HG02763 (cell line): ENCODE measurements at regions not wholly inside any gene's neighbourhood (a gene's known extent, or its start where the extent isn't known, plus 50 kb on each side); places are given as distances from the start of the nearest gene placed in this dataset.

Source experiments
- ATAC-seq: cut with Tn5 transposase; IDR thresholded peaks from one replicate; pipeline ENCODE4 v1.9.1; 2021; ENCODE audit warnings: mild to moderate bottlenecking, moderate library complexity; ENCODE audit not compliant: unreplicated experiment

DNA sequence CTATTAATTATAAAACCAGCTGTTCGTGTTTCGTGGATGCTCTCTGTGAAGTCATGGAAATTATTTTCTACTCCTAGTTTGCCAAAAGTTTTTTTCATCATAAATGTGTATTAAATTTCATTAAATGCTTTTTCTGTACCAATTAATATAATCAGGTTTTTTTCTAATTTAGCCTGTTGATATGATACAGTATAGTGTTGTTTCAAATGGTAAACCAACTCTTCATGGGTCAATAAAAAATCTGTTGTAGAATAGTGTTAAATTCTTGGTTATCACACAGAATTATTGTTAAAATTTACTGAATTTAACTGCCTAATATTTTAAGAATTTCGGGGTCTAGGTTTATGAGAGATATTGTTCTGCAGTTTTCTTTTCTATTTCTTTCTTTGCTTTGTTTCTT lies 505.9 kb upstream of the MANEA start:
- no peak for ATAC-seq

DNA sequence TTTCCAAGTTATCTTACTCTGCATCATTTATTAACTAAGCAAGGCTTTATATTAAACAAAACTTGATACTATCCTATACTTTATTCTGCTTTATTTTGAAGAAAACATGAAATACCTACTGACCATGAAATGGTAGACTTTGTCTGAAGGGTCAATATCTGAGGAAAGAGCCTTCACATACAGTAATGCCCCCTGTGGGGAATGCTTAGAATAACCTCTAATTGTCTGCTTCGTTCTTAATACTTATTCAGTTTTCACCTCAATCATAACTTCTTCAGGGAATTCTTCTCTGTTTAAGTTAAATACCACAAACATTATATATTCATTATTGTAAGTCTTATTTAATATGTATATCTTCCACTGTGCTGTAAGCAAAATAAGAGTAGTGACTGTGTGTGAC lies 498.9 kb upstream of the MANEA start:
- no peak for ATAC-seq

- no peak for ATAC-seq
Measured at GRCh38 chr6:95081231-95081630, 496.1 kb upstream of the MANEA start.

DNA sequence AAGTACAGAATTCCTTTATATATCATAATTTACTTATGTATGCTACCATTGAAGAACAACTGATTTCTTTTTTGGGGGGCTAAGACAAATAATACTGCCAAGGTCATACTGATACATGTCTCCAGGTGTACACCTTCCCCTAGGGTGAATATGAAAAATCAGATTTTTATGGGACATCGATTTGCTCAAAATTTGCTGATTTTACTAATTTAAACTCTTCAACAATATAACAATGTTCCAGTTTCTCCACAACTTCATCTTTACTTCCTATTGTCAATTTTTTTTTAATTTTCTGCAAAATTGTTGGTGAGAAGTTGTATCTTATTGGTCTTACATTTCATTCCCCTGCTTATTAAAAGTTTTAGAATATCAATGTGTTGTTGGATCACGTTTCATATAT lies 495.4 kb upstream of the MANEA start:
- ATAC-seq, result no peak

DNA sequence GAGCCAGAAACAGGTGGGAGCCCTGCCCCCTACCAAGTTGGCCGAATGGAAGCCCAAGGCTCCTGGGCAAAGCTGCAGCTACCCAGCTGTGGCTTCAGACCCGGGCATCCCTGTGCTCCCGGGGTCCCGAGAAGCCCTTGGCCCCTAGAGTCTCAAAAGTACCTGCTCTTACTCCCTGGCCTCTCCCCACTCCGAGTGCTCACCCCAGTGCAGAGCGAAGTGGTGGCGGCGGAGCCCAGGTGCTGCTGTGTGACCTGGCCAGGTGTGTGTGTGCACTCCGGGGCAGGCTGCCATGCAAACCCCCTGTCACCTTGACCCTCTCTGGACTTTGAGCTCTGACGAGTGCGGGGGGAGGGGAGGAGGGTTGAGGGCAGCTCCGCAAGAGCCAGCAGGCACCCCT lies 493.8 kb upstream of the MANEA start:
- ATAC-seq, result no peak

DNA sequence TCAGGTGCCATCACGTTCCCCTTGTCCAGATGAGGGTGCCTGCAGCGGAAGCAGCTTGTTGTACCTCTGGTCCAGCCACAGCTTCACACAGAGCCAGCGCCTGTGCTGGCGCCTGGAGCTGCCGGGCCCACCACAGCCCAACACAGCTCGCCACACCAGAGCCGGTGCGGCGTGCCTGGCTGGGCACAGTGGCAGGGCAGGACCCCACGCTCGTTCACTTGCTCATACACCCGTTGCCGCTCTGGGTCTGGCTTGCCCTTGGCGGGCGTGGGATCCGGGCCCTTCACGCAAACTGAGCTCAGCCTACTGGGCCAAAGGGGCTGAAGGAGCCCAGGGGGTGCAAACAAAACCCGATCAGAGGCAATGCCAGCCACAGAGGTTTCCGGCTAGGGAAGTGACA lies 492.5 kb upstream of the MANEA start:
- ATAC-seq, result no peak

DNA sequence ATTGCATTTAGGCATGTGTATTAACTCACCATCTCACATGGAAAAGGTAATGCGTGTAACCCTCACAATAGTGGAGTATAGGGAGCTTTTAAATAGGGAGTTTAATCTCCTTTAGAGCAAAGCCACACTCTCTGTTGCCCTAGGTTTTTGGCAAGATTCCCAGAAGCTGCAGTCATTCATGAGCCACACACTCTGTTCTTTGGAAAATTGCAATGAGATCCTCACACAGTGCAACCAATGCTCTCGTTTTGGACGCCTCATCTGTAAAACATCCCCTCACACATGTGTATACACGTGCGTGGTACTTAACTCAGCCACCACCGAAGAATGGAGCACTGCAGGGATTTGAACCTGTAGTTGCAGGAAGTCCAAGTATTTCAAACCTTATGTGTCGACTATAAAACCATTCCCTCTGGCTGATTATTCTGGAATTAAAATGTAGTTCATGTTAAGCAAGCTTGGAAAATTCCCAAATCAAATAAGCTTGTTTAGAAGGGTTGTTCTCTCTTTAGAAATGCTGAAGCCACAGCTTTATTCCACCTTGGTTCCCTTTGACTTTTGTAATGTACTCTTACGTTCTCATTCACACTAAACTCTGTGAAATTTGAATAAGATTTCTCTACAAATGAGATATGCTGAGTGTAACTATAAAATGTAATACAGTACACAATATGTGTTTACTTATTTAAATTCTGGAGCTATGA lies 489.8 kb upstream of the MANEA start:
- no peak for ATAC-seq

GRCh38 chr6:95091823-95092436 lies 485.4 kb upstream of the MANEA start:
- ATAC-seq, result peak; percentile 68

DNA sequence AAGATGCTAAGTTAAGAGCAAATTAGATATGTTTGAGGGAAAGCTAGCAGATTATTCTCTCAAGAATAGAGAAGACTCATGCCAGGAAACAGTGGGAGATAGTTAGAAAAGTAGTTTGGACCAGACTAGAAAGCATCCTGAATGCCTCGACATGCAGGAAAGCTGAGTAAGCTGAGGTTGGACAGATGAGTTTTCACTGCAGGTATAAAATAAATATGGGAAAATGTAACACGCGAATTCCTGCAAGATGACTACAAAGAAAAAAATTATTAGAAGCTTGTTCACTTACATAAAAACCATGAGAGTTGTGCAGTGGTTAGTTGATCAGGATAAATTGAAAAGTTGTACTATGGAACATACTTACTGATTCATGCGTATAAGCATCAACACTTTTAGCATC lies 484.2 kb upstream of the MANEA start:
- ATAC-seq, result no peak

DNA sequence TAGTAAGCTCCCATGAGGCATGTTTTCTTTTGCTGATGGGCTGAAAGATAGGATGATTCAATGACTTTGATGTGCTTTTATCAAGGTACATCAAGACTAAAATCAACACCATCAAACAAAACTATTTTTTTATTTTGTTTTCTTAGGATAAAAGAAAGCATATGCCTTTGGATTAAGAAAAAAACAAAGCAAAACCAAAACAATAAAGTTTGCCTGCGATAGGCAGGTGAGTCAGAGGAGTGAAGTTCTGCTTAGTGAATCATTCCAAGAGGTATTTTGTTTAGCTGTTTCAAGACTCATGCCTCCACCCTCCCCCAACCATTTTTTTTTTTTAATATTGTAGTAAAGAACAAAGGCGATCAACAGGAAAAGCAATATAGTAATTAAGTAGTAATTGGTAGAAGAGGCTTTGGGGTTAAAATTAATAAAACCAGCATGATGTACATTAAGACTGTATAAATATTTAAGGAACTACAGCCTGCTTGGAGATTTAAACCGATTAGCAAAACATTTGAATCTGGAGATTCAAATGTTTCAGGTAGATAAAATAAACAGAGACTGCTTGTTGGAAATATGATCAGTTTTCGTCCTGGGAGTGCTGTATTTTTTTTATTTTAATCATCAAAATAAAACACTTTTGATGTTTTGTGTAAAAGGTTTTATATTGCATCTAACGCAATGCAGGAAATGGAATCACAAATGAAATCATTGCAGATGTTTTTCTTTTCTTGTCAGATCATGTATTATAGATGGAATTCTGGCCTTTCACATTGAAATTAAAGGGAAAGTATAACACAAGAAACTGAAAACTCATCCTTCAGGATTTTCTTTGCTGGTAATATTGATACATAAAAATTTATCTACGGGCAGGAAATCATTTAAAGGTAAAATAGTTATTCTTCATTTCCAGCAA lies 482.3 kb upstream of the MANEA start:
- ATAC-seq, result no peak

DNA sequence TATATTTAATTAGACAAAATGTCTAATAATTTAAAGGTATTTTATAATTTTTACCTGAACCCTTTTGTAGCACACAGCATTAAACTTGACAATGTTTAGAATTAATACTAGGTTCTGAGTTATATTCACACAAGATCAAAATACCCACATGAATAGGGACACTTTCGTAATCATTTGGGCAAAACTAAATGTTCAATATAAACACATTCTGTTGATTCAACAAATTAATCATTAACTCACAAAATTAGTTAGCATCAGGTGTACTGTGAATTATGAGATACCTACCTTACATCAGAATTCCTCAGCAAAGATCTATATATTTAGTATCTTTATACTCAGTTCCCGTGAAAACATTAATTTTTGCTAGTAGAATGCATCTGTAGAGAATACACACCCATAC lies 481.5 kb upstream of the MANEA start:
- no peak for ATAC-seq

DNA sequence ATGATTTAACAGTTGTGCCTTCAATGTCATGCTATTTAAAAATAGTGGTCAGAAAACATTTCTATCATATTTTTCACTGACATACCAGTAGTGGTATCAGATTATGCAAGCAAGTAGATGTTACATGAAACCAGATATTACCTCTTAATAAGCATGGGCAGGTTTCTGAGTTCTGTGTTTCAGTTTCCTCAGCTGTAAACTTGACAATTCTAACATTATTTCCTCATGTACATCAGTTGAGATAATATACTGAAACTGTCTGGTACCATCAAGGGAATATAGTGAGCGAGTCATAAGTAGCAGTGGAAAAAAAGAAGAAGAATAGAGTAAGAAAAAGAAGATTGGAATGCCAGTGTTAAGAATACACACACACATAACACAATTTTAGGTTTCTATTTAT lies 477.9 kb upstream of the MANEA start:
- no peak for ATAC-seq

- ATAC-seq, result no peak
Measured at GRCh38 chr6:95109212-95109611, 468.1 kb upstream of the MANEA start.

GRCh38 chr6:95110767-95111166 lies 466.6 kb upstream of the MANEA start:
- no peak for ATAC-seq

DNA sequence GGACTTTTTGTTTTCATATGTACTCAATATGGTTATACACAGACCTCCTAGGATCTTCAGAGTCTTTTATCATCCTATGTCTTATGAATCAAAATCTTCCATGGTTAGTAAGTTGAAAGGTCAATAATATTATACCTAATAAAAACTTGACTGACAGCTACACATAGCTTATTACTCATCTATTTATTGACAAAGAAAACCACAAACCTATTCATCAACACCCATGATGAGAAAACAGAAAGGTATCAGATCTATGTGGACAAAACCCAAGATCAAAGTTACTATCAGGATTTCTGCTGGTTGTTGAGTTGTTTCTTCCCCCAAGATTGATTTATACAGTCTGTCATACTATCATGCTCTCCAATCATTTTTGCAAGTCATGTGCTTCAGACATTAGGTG lies 460.1 kb upstream of the MANEA start:
- ATAC-seq, result no peak

DNA sequence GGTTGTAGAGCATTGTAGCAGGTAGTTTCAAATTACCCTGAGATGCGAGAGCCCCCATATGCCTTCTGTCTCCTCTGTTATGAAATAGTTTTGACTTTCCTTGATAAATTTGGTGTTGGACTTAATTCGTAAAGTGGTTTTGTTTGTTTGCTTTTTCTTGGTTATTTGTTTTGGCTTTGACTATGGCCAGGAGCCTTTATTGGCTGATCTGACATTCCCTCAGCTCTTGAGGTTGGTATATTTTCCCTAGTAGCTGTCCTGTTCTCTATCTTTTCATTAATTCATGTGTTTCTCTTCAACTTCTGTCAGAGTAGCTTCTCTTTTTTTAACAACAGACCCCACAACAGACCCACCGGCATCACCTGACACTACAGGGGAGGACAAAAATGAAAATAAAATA lies 457.4 kb upstream of the MANEA start:
- ATAC-seq, result no peak

- ATAC-seq, result no peak
Measured at GRCh38 chr6:95120984-95121383, 456.4 kb upstream of the MANEA start.

DNA sequence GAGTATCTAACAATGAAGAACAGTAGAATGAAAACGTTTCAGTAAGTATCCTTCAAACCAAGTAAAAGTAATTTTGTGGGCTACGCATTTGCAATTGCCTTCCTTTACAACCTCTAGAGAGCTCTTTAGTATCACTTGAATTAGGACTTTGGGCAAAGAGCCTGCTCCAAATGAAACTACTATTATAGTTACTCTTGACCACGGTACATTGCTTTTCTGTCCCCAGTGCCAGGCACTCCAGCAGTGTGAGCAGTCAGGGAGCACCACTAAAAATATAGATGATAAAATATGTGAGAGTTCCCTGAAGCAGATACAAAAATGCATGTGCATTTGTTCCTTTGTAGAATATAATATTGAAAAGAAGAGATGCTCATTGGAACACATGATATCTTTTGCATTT lies 450.1 kb upstream of the MANEA start:
- ATAC-seq, result no peak

DNA sequence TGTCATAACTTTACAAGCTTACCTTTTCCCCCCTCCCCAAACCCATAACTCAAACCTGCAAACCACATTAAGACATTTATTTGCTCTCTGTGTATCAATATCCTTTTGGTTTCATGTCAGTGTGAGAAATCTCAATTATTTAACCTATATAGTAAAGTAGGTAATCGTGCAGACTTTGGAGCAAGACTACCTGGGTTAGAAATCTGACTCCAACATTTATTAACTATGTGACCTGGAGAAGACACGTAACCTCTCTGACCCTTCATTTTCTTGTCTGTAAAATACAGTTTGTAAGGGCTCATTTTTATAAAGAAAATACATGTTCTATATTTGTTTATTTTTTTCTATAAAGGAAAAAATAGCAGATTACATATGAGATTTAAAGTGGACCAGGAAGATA lies 448.9 kb upstream of the MANEA start:
- ATAC-seq, result no peak

GRCh38 chr6:95128947-95129346 lies 448.4 kb upstream of the MANEA start:
- no peak for ATAC-seq

- no peak for ATAC-seq
Measured at GRCh38 chr6:95133578-95133977, 443.8 kb upstream of the MANEA start.

DNA sequence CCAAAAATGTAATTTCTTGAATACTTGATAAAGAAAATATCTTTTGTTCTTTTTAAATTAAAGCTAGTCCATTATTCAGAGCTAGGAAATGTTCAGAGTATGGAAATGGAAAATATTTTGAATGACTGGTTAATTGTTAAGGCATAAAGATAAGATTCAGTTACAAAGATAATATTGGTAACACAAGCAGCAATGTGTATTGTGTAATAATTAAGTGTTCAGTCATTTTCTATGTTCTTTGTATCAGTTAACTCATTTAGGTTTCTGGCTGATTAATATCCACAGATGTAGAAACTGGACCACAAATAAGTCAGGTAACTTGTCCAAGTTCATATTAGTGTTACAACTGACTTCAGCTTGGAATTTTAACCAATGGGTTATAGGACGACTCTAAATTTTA lies 442.2 kb upstream of the MANEA start:
- ATAC-seq, result no peak
